CD8-positive, alpha-beta memory T cell (primary cell): ENCODE measurements at regions not wholly inside any gene's neighbourhood (a gene's known extent, or its start where the extent isn't known, plus 50 kb on each side); places are given as distances from the start of the nearest gene placed in this dataset.

Source experiments
- CTCF ChIA-PET: fragments of 350-600 bp; sonication (Branson Sonifier 250); formaldehyde crosslinking; loops from one replicate; lab custom pipeline; 2021; ENCODE audit warnings: antibody characterized with exemption; lab: Charles Lee
- POLR2A ChIA-PET: fragments of 350-600 bp; sonication (Branson Sonifier 250); formaldehyde crosslinking; loops from one replicate; lab custom pipeline; 2021; ENCODE audit warnings: antibody characterized with exemption; lab: Charles Lee
- DNase-seq, 5 donors: peaks; one replicate each; pipeline versions ENCODE4 v3.0.0 to v3.0.0-alpha.2; 2020 to 2022; ENCODE audit warnings: mixed read lengths in 1 of 5
- H3K27ac ChIP-seq: one replicate; pipeline ENCODE4 v1.7.0; 2013; ENCODE audit warnings: low read depth, mild to moderate bottlenecking, low read length, moderate library complexity
- H3K27me3 ChIP-seq: 2 replicates; pipeline ENCODE4 v1.7.0; 2013; ENCODE audit warnings: low read length, mild to moderate bottlenecking; ENCODE audit not compliant: insufficient read depth, poor library complexity, severe bottlenecking
- H3K36me3 ChIP-seq: 2 replicates; pipeline ENCODE4 v1.7.0; 2013; ENCODE audit warnings: mild to moderate bottlenecking, low read length, moderate library complexity; ENCODE audit not compliant: insufficient read depth
- H3K4me1 ChIP-seq: 2 replicates; pipeline ENCODE4 v1.7.0; 2013; ENCODE audit warnings: mild to moderate bottlenecking, low read length, moderate library complexity; ENCODE audit not compliant: insufficient read depth
- H3K4me3 ChIP-seq: 2 replicates; pipeline ENCODE4 v1.7.0; 2013; ENCODE audit warnings: mild to moderate bottlenecking, low read length
- H3K9me3 ChIP-seq: 2 replicates; pipeline ENCODE4 v1.7.0; 2013; ENCODE audit warnings: mild to moderate bottlenecking, low read length
- H3K27ac Mint-ChIP-seq, 8 donors: one replicate each; pipeline ENCODE4 v1.8.0; 2020 to 2021; ENCODE audit warnings: mixed read lengths in 8 of 8, mild to moderate bottlenecking in 6 of 8, inconsistent platforms in 3 of 8, moderate library complexity in 3 of 8
- H3K27me3 Mint-ChIP-seq, 2 donors: one replicate each; pipeline ENCODE4 v1.8.0; 2020 to 2021; ENCODE audit warnings: mixed read lengths in 2 of 2, mild to moderate bottlenecking in 1 of 2, moderate library complexity in 1 of 2
- H3K36me3 Mint-ChIP-seq, 3 donors: one replicate each; pipeline ENCODE4 v1.8.0; 2020 to 2021; ENCODE audit warnings: mixed read lengths in 3 of 3, inconsistent platforms in 1 of 3, mild to moderate bottlenecking in 1 of 3
- H3K4me1 Mint-ChIP-seq, 3 donors: one replicate each; pipeline ENCODE4 v1.8.0; 2020 to 2021; ENCODE audit warnings: mixed read lengths in 3 of 3, inconsistent platforms in 1 of 3, mild to moderate bottlenecking in 1 of 3
- H3K4me3 Mint-ChIP-seq, 7 donors: one replicate each; pipeline ENCODE4 v1.8.0; 2020 to 2021; ENCODE audit warnings: mixed read lengths in 7 of 7, mild to moderate bottlenecking in 6 of 7, moderate library complexity in 4 of 7, inconsistent platforms in 2 of 7
- H3K9me3 Mint-ChIP-seq, 5 donors: one replicate each; pipeline ENCODE4 v1.8.0; 2020 to 2022; ENCODE audit warnings: mixed read lengths in 5 of 5, mild to moderate bottlenecking in 3 of 5, moderate library complexity in 2 of 5, inconsistent platforms in 1 of 5

DNA sequence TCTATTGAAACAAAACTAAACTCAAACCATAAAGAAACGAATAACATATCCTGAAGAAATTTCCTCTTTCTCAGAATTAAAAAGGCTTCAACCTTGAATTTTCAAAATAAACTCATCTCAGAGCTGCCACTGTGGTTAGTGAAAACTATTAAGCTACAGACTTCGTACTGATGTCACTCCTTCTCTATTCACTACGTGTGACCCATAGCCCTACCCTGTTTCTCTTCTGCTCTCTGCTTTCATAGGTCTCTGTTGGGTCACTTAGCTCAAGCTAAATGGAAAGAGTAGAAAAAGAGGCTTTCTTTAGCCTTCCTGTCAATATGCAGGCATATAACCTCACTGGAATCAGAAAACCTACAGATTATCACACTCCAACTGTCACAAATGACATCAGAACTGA is 126.6 kb upstream of the MME start:
- H3K36me3 ChIP-seq = no peaks in the 10 kb centered on the region
- peaks cover 2 to 18% (median 15%) of the 10 kb centered on the region in 5 donors for H3K9me3 Mint-ChIP-seq

DNA sequence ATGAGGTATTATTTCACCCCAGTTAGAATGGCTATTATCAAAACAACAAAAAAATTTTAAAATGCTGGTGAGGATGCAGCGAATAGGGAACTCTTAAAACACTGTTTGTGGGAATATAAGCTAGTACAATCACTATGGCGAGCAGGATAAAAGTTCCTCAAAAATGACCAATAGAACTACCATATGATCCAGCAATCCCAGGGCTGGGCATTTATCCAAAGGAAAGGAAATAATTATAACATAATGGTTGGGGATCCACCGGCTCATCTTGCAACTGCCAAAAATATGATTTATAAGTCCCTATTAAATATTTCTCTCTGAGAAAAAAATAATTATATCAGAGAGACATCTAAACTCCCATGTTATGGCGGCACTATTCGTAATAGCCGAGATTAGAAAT is 127.6 kb upstream of the MME start:
- H3K27me3 ChIP-seq = no peaks in the 10 kb centered on the region
- H3K4me3 Mint-ChIP-seq = no peak overlapping the region
- H3K9me3 Mint-ChIP-seq = peaks cover 6 to 19% (median 15%) of the 10 kb centered on the region in 5 donors
- POLR2A ChIA-PET = no interaction called here
- no peaks in the 10 kb centered on the region for H3K4me1 ChIP-seq
- no peaks in the 10 kb centered on the region for H3K9me3 ChIP-seq
- CTCF ChIA-PET = no interaction called here
- H3K36me3 ChIP-seq = no peaks in the 10 kb centered on the region
- H3K27ac Mint-ChIP-seq = no peak overlapping the region
- H3K27me3 Mint-ChIP-seq = no peaks in the 10 kb centered on the region
- H3K4me3 ChIP-seq = no peak overlapping the region
- H3K27ac ChIP-seq = no peak overlapping the region
- H3K4me1 Mint-ChIP-seq = no peaks in the 10 kb centered on the region
- no peaks in the 10 kb centered on the region for H3K36me3 Mint-ChIP-seq
- no peak for DNase-seq

More for the DNA sequence above, 126.6 kb upstream of the MME start:
- no peaks in the 10 kb centered on the region for H3K9me3 ChIP-seq
- no peak for DNase-seq
- Mint-ChIP-seq H3K27me3 (no peaks in the 10 kb centered on the region), H3K27ac (no peak overlapping the region), H3K4me3 (no peak overlapping the region), H3K36me3 (no peaks in the 10 kb centered on the region), H3K4me1 (no peaks in the 10 kb centered on the region)
- POLR2A ChIA-PET = no interaction called here
- no peaks in the 10 kb centered on the region for H3K4me1 ChIP-seq
- H3K27ac ChIP-seq = no peak overlapping the region
- CTCF ChIA-PET = no interaction called here
- no peaks in the 10 kb centered on the region for H3K27me3 ChIP-seq
- H3K4me3 ChIP-seq = no peak overlapping the region

DNA sequence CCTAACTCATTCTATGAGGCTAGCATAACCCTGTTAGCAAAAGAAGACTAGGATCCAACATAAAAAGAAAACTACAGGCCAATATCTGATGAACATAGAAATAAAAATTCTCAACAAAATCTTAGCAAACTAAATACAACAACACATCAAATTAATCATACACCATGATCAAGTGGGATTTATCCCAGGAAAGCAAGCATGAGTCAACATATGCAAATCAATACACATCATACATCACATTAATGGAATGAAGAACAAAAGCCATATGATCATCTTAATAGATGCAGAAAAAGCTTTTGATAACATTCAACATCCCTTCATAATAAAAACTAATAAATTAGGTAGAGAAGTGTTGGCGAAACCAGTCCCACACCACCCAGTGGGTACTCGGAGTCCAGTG is 136.1 kb upstream of the MME start:
- no peaks in the 10 kb centered on the region for H3K27me3 Mint-ChIP-seq
- Histone ChIP-seq H3K27me3 (no peaks in the 10 kb centered on the region), H3K4me3 (no peak overlapping the region), H3K4me1 (no peaks in the 10 kb centered on the region), H3K9me3 (no peaks in the 10 kb centered on the region), H3K27ac (no peak overlapping the region), H3K36me3 (no peaks in the 10 kb centered on the region)
- ChIA-PET POLR2A (no interaction called here), CTCF (no interaction called here)
- peak overlapping the region in 1 of 8 donors; percentile 54 for H3K27ac Mint-ChIP-seq
- no peaks in the 10 kb centered on the region for H3K36me3 Mint-ChIP-seq
- peaks cover 6 to 38% (median 18%) of the 10 kb centered on the region in 5 donors for H3K9me3 Mint-ChIP-seq
- no peaks in the 10 kb centered on the region for H3K4me1 Mint-ChIP-seq
- no peak for DNase-seq
- no peak overlapping the region for H3K4me3 Mint-ChIP-seq

DNA sequence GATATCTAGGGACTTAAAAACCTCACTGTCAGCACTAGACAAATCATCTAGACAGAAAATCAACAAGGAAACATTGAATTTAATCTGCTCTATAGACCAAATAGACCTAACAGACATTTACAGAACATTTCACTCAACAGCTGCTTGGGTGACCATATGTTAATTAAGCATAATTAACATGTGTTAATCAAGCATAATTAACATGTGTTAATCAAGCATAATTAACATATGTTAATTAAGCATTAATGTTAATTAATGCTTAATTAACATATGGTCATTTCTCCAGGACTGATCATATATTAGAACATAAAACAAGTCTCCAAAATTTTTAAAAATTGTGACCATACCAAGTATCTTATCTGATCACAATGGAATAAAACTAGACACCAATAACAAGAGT is 137.3 kb upstream of the MME start:
- Histone ChIP-seq H3K4me3 (no peak overlapping the region), H3K9me3 (no peaks in the 10 kb centered on the region), H3K27me3 (no peaks in the 10 kb centered on the region), H3K36me3 (no peaks in the 10 kb centered on the region), H3K4me1 (no peaks in the 10 kb centered on the region), H3K27ac (no peak overlapping the region)
- no peaks in the 10 kb centered on the region for H3K27me3 Mint-ChIP-seq
- no peaks in the 10 kb centered on the region for H3K36me3 Mint-ChIP-seq
- CTCF ChIA-PET = no interaction called here
- DNase-seq = no peak
- H3K27ac Mint-ChIP-seq = no peak overlapping the region
- POLR2A ChIA-PET = no interaction called here
- no peak overlapping the region for H3K4me3 Mint-ChIP-seq
- no peaks in the 10 kb centered on the region for H3K4me1 Mint-ChIP-seq
- H3K9me3 Mint-ChIP-seq = peaks cover 6 to 40% (median 20%) of the 10 kb centered on the region in 5 donors

- POLR2A ChIA-PET = no interaction called here
- CTCF ChIA-PET = no interaction called here
- no peak overlapping the region for H3K27ac Mint-ChIP-seq
Observed at GRCh38 chr3:154936196-154936595, 143.9 kb upstream of the MME start.

GRCh38 chr3:154933581-154933980 is 146.5 kb upstream of the MME start:
- H3K27ac Mint-ChIP-seq = no peak overlapping the region
- H3K27me3 Mint-ChIP-seq = no peaks in the 10 kb centered on the region
- H3K27me3 ChIP-seq = no peaks in the 10 kb centered on the region
- H3K36me3 Mint-ChIP-seq = no peaks in the 10 kb centered on the region
- POLR2A ChIA-PET = no interaction called here
- no peaks in the 10 kb centered on the region for H3K4me1 Mint-ChIP-seq
- CTCF ChIA-PET = no interaction called here
- H3K9me3 ChIP-seq = no peaks in the 10 kb centered on the region
- H3K4me3 ChIP-seq = no peak overlapping the region
- no peaks in the 10 kb centered on the region for H3K36me3 ChIP-seq
- H3K9me3 Mint-ChIP-seq = peaks cover 0 to 6% (median 4%) of the 10 kb centered on the region in 5 donors
- no peak overlapping the region for H3K4me3 Mint-ChIP-seq
- no peak overlapping the region for H3K27ac ChIP-seq
- H3K4me1 ChIP-seq = no peaks in the 10 kb centered on the region
- DNase-seq = no peak

More at GRCh38 chr3:154936196-154936595, 143.9 kb upstream of the MME start:
- no peaks in the 10 kb centered on the region for H3K36me3 Mint-ChIP-seq
- H3K27ac ChIP-seq = no peak overlapping the region
- H3K27me3 Mint-ChIP-seq = no peaks in the 10 kb centered on the region
- H3K4me3 ChIP-seq = no peak overlapping the region
- H3K36me3 ChIP-seq = no peaks in the 10 kb centered on the region
- no peak overlapping the region for H3K4me3 Mint-ChIP-seq
- H3K27me3 ChIP-seq = no peaks in the 10 kb centered on the region
- H3K4me1 ChIP-seq = no peaks in the 10 kb centered on the region
- H3K9me3 ChIP-seq = no peaks in the 10 kb centered on the region
- no peaks in the 10 kb centered on the region for H3K4me1 Mint-ChIP-seq
- no peak for DNase-seq
- H3K9me3 Mint-ChIP-seq = peaks cover 0 to 17% (median 10%) of the 10 kb centered on the region in 5 donors

GRCh38 chr3:154932633-154933032 is 147.5 kb upstream of the MME start:
- POLR2A ChIA-PET = no interaction called here
- Histone ChIP-seq H3K4me3 (no peak overlapping the region), H3K27ac (no peak overlapping the region), H3K4me1 (no peaks in the 10 kb centered on the region), H3K36me3 (no peaks in the 10 kb centered on the region), H3K27me3 (no peaks in the 10 kb centered on the region), H3K9me3 (no peaks in the 10 kb centered on the region)
- CTCF ChIA-PET = no interaction called here
- no peaks in the 10 kb centered on the region for H3K4me1 Mint-ChIP-seq
- no peaks in the 10 kb centered on the region for H3K36me3 Mint-ChIP-seq
- no peak overlapping the region for H3K4me3 Mint-ChIP-seq
- no peak for DNase-seq
- no peaks in the 10 kb centered on the region for H3K27me3 Mint-ChIP-seq
- H3K27ac Mint-ChIP-seq = no peak overlapping the region
- peaks cover 0 to 6% (median 2%) of the 10 kb centered on the region in 5 donors for H3K9me3 Mint-ChIP-seq

DNA sequence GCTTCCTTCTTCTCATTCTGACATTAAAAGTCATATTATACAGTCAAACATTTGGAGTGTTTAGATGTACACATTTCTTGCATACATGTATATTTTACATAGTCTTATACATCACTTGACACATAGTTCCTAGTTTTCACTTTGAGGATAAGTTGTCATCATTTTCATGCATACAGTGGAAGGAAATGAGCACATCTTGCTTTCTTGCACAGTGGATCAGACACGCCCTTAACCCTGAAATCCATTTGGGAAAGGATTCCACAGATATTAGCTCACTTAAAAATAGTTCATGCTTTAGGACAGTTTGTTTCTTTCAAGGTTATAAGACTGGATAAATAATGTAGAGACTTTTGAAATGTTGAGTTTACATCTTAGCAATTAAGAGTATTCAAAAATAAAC is 148.6 kb upstream of the MME start:
- H3K27me3 ChIP-seq = no peaks in the 10 kb centered on the region

DNA sequence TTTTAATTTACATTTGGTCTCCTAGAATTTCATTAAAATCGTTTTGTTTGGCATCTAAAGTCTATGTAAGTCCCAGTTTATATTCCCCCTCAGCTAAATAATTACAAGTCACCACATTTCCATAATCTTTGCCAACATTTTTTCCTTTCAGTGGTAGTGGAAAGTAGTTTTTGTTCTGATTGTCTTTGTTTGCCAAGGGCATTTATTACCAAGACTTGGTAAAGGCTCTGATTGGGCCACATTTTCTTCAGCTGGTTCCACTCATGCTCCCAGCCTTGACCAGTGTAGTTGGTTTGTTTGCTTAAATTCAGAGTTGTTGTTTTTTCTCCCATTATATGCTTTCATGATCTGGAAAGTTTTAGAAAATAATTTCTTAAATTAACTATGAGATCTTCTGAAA is 153.4 kb upstream of the MME start:
- Mint-ChIP-seq H3K27ac (no peak overlapping the region), H3K4me3 (no peak overlapping the region), H3K27me3 (peaks cover 0 to 2% of the 10 kb centered on the region in 2 donors), H3K36me3 (no peaks in the 10 kb centered on the region), H3K4me1 (no peaks in the 10 kb centered on the region), H3K9me3 (peaks cover 0 to 4% (median 2%) of the 10 kb centered on the region in 5 donors)
- H3K4me1 ChIP-seq = no peaks in the 10 kb centered on the region
- no peaks in the 10 kb centered on the region for H3K9me3 ChIP-seq
- no peaks in the 10 kb centered on the region for H3K36me3 ChIP-seq
- H3K27ac ChIP-seq = no peak overlapping the region
- POLR2A ChIA-PET = no interaction called here
- no peak for DNase-seq
- H3K27me3 ChIP-seq = no peaks in the 10 kb centered on the region
- CTCF ChIA-PET = no interaction called here
- no peak overlapping the region for H3K4me3 ChIP-seq

More for the DNA sequence above, 148.6 kb upstream of the MME start:
- H3K36me3 Mint-ChIP-seq = no peaks in the 10 kb centered on the region
- ChIA-PET CTCF (no interaction called here), POLR2A (no interaction called here)
- peaks cover 0 to 6% (median 2%) of the 10 kb centered on the region in 5 donors for H3K9me3 Mint-ChIP-seq
- no peak for DNase-seq
- H3K27ac Mint-ChIP-seq = no peak overlapping the region
- Histone ChIP-seq H3K27ac (no peak overlapping the region), H3K36me3 (no peaks in the 10 kb centered on the region), H3K9me3 (no peaks in the 10 kb centered on the region), H3K4me3 (no peak overlapping the region), H3K4me1 (no peaks in the 10 kb centered on the region)
- H3K27me3 Mint-ChIP-seq = no peaks in the 10 kb centered on the region
- H3K4me3 Mint-ChIP-seq = no peak overlapping the region
- H3K4me1 Mint-ChIP-seq = no peaks in the 10 kb centered on the region
